IPS DF 6.9 (cell line): ENCODE measurements at regions not wholly inside any gene's neighbourhood (a gene's known extent, or its start where the extent isn't known, plus 50 kb on each side); places are given as distances from the start of the nearest gene placed in this dataset.
"Not testable (repeated sequence)": the region's sequence is repeated elsewhere in the genome, so short reads cannot be mapped to it uniquely, and the experiment has no call there.

ENCODE experiments used
- DNase-seq: peaks from one replicate; pipeline ENCODE4 v3.0.0-alpha.2; 2013; ENCODE audit warnings: low read depth, low spot score
- H3K27ac ChIP-seq: one replicate; pipeline ENCODE4 v1.5.1; 2013; ENCODE audit warnings: low read length, control low read depth
- H3K27me3 ChIP-seq: 2 replicates; pipeline ENCODE4 v1.6.1; 2013; ENCODE audit warnings: mild to moderate bottlenecking, low read length; ENCODE audit not compliant: control insufficient read depth, insufficient read depth
- H3K36me3 ChIP-seq: 2 replicates; pipeline ENCODE4 v1.6.1; 2013; ENCODE audit warnings: low read length; ENCODE audit not compliant: control insufficient read depth, insufficient read depth
- H3K4me1 ChIP-seq: 2 replicates; pipeline ENCODE4 v1.6.1; 2013; ENCODE audit warnings: low read length; ENCODE audit not compliant: control insufficient read depth, insufficient read depth
- H3K4me3 ChIP-seq: 2 replicates; pipeline ENCODE4 v1.5.1; 2013; ENCODE audit warnings: mild to moderate bottlenecking, low read length
- H3K9me3 ChIP-seq: 2 replicates; pipeline ENCODE4 v1.6.1; 2013; ENCODE audit warnings: low read length, inconsistent platforms; ENCODE audit not compliant: control insufficient read depth, insufficient read depth
- WGBS: extraction: QIAGEN DNeasy Blood & Tissue Kit; methylation state at CpG from one replicate; pipeline ENCODE4 v1.1.7; 2013; ENCODE audit warnings: mixed read lengths, missing lambda C conversion rate; ENCODE audit not compliant: insufficient read length, insufficient coverage; 5-methylcytosine and 5-hydroxymethylcytosine counted together

DNA sequence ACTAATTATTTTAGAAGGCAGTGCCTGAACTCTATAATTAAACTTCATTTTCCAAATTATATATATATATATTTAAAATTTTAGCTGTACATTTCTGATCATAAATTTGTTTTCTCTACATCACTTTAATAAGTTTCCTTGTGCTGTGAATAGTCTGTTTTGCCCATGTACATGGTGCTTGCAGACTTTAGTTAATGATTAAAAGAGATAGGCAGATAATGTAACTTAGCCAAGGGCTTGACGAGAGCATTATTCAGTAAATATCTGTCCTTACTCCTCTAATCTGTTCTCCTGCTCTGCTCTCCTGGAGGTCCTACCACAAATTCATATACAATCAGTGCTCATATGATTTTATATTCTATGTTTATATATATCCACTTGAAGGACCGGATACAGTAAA, 595.2 kb upstream of the KIF2B start:
- no peaks in the 10 kb centered on the region for H3K9me3 ChIP-seq
- no peak for DNase-seq
- H3K4me3 ChIP-seq: no peak overlapping the region
- no peaks in the 10 kb centered on the region for H3K36me3 ChIP-seq
- no peak overlapping the region for H3K27ac ChIP-seq
- H3K4me1 ChIP-seq: no peaks in the 10 kb centered on the region
- H3K27me3 ChIP-seq: no peaks in the 10 kb centered on the region
- no CpG with 5 or more reads among the region's 2 CpGs for WGBS

- no peak overlapping the region for H3K4me3 ChIP-seq
- H3K36me3 ChIP-seq: no peaks in the 10 kb centered on the region
- no peaks in the 10 kb centered on the region for H3K27me3 ChIP-seq
- no peaks in the 10 kb centered on the region for H3K9me3 ChIP-seq
- DNase-seq: no peak
- no peaks in the 10 kb centered on the region for H3K4me1 ChIP-seq
- no peak overlapping the region for H3K27ac ChIP-seq
- no CpG with 5 or more reads among the region's 2 CpGs for WGBS
These were observed 595.6 kb upstream of the KIF2B start for GRCh38 chr17:53227111-53227510.

- no peak overlapping the region for H3K4me3 ChIP-seq
- no peak for DNase-seq
- no peak overlapping the region for H3K27ac ChIP-seq
- H3K9me3 ChIP-seq: no peaks in the 10 kb centered on the region
- no peaks in the 10 kb centered on the region for H3K36me3 ChIP-seq
- no peaks in the 10 kb centered on the region for H3K4me1 ChIP-seq
- H3K27me3 ChIP-seq: no peaks in the 10 kb centered on the region
These were observed 602.9 kb upstream of the KIF2B start for GRCh38 chr17:53219821-53220220.

DNA sequence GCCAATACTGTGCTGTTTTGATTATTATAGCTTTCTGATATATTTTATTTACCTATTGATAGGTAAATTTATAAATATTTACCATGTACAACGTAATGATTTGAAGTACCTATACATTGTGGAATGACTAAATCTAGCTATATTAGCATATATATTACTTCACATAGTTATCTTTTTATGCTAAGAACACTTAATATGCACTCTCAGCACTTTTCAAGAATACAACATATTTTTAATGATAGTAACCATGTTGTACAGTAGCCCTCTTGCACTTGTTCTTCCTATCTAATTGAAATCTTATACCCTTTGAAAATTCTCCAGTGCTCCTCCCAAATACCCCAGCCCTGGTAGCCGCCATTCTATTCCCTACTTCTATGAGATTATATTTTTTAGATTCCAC, 604.0 kb upstream of the KIF2B start:
- WGBS: no CpG with 5 or more reads among the region's 2 CpGs
- H3K27me3 ChIP-seq: no peaks in the 10 kb centered on the region

GRCh38 chr17:53217311-53217710, 605.4 kb upstream of the KIF2B start:
- WGBS: no CpG with 5 or more reads among the region's 3 CpGs
- H3K4me3 ChIP-seq: no peak overlapping the region

More for the DNA sequence above, 604.0 kb upstream of the KIF2B start:
- no peak for DNase-seq
- H3K4me3 ChIP-seq: no peak overlapping the region
- no peaks in the 10 kb centered on the region for H3K36me3 ChIP-seq
- H3K4me1 ChIP-seq: no peaks in the 10 kb centered on the region
- no peaks in the 10 kb centered on the region for H3K9me3 ChIP-seq
- H3K27ac ChIP-seq: no peak overlapping the region

DNA sequence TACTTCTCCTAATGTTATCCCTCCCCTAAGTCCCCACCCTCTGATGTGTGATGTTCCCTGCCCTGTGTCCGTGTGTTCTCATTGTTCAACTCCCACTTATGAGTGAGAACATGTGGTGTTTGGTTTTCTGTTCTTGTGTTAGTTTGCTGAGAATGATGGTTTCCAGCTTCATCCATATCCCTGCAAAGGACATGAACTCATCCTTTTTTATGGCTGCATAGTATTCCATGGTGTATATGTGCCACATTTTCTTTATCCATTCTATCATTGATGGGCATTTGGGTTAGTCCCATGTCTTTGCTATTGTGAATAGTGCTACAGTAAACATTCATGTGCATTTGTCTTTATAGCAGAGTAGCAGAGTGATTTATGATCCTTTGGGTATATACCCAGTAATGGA, 613.8 kb upstream of the KIF2B start:
- not testable (repeated sequence) for H3K4me1 ChIP-seq, H3K4me3 ChIP-seq, DNase-seq, H3K36me3 ChIP-seq, H3K27ac ChIP-seq, H3K9me3 ChIP-seq, H3K27me3 ChIP-seq
- no CpG with 5 or more reads among the region's 1 CpG for WGBS

More at GRCh38 chr17:53217311-53217710, 605.4 kb upstream of the KIF2B start:
- Histone ChIP-seq H3K27ac (no peak overlapping the region), H3K9me3 (no peaks in the 10 kb centered on the region), H3K27me3 (no peaks in the 10 kb centered on the region), H3K36me3 (no peaks in the 10 kb centered on the region), H3K4me1 (no peaks in the 10 kb centered on the region)
- DNase-seq: no peak

DNA sequence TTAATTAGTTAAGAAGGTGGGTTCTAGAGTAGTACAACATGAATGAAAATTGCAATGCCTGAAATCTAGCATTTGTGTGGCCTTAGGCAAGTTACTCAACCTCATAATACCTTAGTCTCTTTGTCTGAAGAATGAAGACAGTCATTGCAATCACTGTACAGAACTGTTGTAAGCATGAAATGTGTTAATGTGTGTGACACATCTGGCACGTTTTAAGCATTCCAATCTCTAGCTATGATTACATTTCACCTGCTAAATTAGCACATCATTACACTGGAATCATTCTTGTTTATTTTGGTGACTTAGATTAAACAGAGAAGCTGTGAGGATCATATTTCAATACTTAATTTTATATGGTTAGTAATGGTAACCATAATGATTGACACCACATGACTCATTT, 629.7 kb upstream of the KIF2B start:
- Histone ChIP-seq H3K4me3 (no peak overlapping the region), H3K27me3 (no peaks in the 10 kb centered on the region), H3K4me1 (no peaks in the 10 kb centered on the region), H3K36me3 (no peaks in the 10 kb centered on the region), H3K9me3 (no peaks in the 10 kb centered on the region), H3K27ac (no peak overlapping the region)
- WGBS: no CpG with 5 or more reads among the region's 1 CpG
- no peak for DNase-seq

GRCh38 chr17:53191878-53192277, 630.8 kb upstream of the KIF2B start:
- Histone ChIP-seq H3K27ac (no peak overlapping the region), H3K9me3 (no peaks in the 10 kb centered on the region), H3K27me3 (no peaks in the 10 kb centered on the region), H3K4me1 (no peaks in the 10 kb centered on the region), H3K4me3 (no peak overlapping the region), H3K36me3 (no peaks in the 10 kb centered on the region)
- no peak for DNase-seq

DNA sequence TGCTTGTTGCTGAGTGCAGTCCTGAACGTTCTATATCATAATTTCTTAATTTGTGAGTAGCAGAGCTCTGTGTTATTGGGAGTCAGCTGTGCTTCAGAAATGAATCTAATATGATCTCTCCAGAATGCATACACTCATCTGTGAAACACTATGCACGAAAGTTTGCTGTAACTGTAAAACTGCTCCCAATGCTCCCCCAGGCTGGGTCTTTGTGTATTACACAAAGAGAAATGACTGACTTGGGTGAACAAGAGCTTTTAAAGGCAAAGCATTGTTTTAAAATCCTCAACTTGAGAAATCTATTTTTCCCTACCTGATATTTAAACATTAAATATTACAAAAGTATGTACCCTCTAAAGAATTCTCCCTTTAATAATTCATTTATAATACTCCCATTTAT, 636.7 kb upstream of the KIF2B start:
- WGBS: no CpG with 5 or more reads among the region's 2 CpGs
- Histone ChIP-seq H3K4me1 (peaks cover 1% of the 10 kb centered on the region; the same call in 1 of the 2 replicates), H3K27ac (no peak overlapping the region), H3K4me3 (no peak overlapping the region), H3K9me3 (no peaks in the 10 kb centered on the region), H3K27me3 (no peaks in the 10 kb centered on the region), H3K36me3 (no peaks in the 10 kb centered on the region)
- DNase-seq: no peak

DNA sequence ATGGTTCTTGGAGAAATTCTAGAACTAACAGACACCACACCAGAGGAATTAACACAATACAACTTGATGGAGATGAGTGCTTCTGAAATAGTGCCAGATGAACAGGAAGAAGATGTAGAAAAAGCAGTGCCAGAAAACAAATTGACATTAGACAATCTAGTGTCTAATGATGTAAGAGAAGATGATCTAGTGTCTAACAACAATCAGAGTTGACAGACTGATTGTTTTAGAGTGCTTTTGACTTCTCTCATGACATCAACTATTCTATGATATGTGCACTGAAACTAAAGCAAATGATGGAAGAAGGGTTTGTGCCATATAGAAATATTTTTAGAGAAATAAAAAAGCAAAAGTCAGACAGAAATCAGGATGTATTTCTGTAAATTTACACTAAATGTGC, 646.1 kb upstream of the KIF2B start:
- Histone ChIP-seq H3K27ac (no peak overlapping the region), H3K36me3 (no peaks in the 10 kb centered on the region), H3K9me3 (no peaks in the 10 kb centered on the region), H3K27me3 (no peaks in the 10 kb centered on the region), H3K4me1 (no peaks in the 10 kb centered on the region), H3K4me3 (no peak overlapping the region)
- DNase-seq: no peak

GRCh38 chr17:53168413-53168812, 654.3 kb upstream of the KIF2B start:
- H3K9me3 ChIP-seq: no peaks in the 10 kb centered on the region
- no peaks in the 10 kb centered on the region for H3K4me1 ChIP-seq
- no peaks in the 10 kb centered on the region for H3K27me3 ChIP-seq
- no peaks in the 10 kb centered on the region for H3K36me3 ChIP-seq
- WGBS: no CpG with 5 or more reads among the region's 1 CpG
- H3K4me3 ChIP-seq: no peak overlapping the region
- DNase-seq: no peak
- no peak overlapping the region for H3K27ac ChIP-seq
